Fibroblast of skin of scalp (primary cell): ENCODE measurements at regions not wholly inside any gene's neighbourhood (a gene's known extent, or its start where the extent isn't known, plus 50 kb on each side); places are given as distances from the start of the nearest gene placed in this dataset.

Source experiments
- DNase-seq: peaks from one replicate; pipeline ENCODE4 v3.0.0-alpha.2; 2013

GRCh38 chr15:39433376-39433775 is 147.5 kb upstream of the THBS1 start:
- no peak for DNase-seq

DNA sequence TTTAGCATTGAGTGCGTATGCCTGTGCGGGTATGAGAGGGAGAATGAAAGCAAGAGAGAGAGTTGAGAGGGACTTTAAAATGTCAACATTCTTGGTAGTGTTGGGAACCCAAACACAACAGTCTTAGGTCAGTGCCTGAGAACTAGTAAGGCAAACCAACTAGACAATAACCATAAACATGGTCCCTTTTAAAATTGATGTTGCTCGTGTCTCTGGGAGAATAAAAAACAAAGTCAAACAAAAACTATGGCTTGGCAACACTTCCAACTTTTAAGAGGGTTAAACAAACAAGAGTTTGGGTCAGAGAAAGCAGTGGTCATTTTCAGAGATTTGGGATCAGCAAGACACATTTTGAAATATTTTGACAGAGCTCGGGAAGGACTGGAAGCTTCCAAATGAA is 146.7 kb upstream of the THBS1 start:
- DNase-seq: no peak

DNA sequence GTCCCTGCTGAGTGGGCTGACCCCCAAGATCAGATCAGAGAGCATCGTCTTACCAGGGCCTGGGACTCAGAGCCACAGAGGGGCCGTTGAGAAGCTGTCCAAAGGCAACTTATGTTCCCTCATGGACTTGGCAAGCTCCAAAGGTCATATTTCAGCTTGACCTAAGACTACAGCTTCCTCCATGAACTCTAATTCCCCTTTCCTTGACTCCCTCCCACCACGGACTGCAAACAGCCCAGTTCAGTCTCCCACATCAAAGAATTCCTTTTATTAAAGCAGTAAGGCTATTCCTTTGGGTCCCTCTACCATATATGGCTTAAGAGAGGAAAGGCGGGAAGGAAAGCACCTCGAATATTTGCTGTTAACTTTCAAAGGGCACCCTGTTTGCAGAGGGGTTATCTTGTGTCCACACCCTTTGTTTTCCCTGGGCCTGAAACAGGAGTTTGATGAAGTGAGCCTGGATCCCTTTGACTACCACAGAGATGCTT is 146.1 kb upstream of the THBS1 start:
- DNase-seq: no peak

DNA sequence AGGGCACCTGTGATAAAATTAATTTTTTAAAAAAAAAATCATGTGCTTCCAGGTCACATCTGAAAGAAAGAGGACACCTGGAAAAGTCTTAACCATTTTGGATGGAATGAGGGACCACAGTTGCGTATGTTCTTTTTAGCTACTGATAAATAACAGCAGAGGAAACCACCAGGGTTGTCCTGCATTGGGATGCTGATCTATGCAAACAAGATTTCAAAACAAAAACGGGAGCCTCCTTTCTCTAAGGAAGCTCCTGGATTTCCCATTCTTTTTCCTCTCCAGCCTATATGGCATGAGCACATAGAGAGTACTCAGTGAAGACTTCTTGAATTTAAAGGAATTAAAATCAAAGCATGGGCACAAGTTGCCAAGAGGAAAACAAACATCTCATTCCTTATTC is 145.6 kb upstream of the THBS1 start:
- no peak for DNase-seq

GRCh38 chr15:39438260-39438659 is 142.6 kb upstream of the THBS1 start:
- DNase-seq: no peak

DNA sequence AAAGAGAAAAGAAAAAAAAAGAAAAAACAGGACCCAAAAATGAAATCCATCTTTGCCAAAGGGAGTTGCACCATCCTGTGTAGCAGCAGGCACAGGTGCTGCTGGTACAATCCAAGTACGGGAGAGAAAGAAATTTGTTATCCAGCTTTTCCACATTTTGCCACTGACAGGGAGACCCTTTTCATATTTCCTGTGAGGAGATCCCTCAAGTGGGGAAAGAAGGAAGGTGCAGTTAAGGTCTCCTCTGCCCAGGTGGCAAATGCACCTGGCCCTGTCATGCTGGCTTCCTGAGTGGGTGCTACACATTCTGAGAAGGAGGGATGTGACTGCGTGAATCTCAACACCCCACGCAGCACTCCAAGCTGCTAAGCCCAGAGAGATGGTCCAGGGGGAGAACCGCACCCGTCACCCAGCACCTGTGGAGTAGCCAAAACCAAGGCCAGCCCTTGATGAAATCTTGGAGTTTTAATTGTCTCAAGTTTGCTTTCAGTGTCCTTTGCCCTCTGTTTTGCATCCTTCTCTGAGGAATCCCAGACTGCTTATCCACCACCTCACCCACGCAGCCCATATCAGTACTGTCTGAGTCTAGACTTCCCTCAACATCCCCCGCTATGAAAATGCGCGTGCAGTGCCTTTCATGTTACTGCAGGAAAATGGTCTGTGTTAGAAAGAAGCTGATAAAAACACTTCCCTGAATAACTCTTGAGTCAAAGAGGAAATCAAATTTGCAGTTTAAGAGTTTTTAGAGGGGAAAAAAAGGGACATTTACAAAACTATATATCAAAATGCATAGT is 141.9 kb upstream of the THBS1 start:
- DNase-seq: no peak

- no peak for DNase-seq
Measured at GRCh38 chr15:39442898-39443297, 138.0 kb upstream of the THBS1 start.

- no peak for DNase-seq
Measured at GRCh38 chr15:39443659-39444219, 137.1 kb upstream of the THBS1 start.

GRCh38 chr15:39444735-39445470 is 136.0 kb upstream of the THBS1 start:
- peak; percentile 66 for DNase-seq

- no peak for DNase-seq
Measured at GRCh38 chr15:39445931-39446330, 134.9 kb upstream of the THBS1 start.

DNA sequence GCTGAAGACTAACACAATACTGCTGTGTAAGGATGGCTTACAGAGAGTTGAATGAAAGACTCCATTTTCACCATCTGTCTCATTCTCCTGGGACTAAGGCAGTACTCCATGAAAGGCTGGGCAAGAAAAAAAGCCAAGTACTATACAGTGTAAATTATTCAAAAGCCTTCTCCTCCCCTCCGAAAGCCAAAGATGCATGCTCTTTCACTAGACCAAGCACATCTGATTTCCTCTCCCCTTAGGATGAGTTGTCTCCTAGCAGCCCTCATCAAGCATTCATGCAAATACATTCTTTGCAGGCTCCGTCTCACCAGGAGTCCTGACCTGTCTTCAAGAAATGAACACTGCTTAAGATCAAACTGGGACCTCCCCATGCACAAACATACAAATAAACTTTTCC is 133.5 kb upstream of the THBS1 start:
- DNase-seq: no peak

DNA sequence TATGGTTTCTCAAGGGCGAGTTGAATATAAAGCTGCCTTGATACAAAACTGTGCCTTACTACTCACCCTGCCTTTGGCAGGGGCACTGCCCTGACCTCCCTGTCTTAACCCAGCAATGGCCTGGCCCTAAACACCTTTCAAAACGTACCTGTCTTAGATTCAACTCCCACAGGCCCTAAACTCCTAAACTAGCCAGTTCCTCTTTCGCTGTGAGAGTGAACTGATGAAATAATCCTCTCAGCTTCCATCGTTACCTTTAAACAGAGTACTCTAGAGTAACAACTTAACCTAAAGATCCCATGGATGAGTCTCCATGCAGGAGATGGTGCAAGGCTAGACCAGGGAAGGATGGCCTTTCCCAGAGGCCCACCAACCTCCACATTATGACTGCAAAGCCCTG is 133.0 kb upstream of the THBS1 start:
- no peak for DNase-seq

GRCh38 chr15:39448409-39448808 is 132.5 kb upstream of the THBS1 start:
- no peak for DNase-seq

- no peak for DNase-seq
Measured at GRCh38 chr15:39451121-39451688, 129.7 kb upstream of the THBS1 start.

DNA sequence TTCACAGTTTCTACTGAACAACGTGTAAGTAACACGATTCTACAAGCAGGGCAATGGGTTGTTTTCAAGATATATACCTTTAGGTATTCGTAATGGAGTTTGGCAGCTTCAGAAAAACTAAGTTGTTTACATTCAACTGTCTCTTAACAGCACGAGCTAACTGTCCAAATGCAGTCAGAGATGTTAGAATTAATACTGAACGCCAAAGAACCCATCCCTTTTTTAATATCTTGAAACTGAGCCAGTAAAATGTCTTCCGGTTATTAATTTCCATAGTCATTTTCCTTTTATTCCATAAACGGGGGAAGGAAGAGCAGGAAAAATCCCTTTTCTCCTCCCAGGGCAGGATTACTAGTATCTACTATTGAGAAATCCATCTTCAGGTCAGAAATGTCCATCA is 129.0 kb upstream of the THBS1 start:
- DNase-seq: no peak

- DNase-seq: no peak
Measured at GRCh38 chr15:39453620-39454019, 127.3 kb upstream of the THBS1 start.

GRCh38 chr15:39454189-39454986 is 126.5 kb upstream of the THBS1 start:
- DNase-seq: no peak

GRCh38 chr15:39455471-39455991 is 125.3 kb upstream of the THBS1 start:
- peak; percentile 89 for DNase-seq

DNA sequence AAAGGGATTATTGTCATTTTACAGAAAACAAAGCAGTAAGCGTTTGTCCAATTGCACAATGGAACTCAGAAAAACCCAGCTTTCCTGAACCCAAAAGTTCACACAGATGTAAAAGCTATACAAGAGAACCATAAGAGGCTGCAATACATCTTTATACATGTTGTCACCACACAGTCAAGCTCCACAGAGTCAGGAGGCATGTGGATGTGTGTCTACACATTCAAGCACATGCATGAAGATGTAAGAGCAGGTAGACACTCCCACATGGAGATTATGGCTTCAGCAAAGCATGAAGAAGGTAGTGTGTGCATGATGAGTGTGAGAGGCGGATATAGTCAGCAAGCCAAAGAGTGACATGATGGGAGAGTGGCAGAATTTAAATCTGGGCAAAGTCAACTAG is 124.7 kb upstream of the THBS1 start:
- no peak for DNase-seq

DNA sequence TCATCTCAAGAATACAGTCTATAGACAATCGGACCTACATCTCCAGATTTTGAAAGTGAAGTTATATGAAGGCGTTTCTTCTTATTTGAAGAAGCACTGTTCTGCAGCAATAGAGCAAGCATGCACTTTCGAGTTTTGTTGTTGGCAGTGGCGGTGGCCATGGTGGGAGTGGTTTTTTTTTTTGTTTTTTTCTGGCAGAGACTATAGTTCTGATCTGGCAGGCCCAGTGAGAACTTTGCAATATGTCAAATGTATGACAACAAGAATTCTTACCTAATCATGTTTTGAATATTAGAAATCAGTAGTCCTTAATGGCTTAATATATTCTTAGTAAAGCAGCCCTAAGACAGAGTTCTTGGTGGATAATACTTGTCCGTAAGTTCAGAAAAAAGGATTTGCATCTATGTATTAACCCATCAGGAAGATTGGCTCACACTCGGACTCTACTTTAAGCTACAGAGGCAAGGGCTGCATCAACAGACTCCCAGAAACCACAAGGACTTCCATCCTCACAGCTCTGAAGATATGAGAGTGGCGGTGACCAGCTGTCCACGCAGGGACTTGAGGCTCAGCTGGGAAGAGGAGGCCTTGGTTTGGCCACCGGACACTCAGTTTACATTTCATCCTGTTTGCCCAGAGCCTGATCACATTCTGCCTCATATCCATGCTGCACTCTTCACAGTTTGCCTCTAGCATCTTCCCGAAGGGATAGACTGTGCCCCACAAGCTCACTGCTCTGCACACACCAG is 124.1 kb upstream of the THBS1 start:
- no peak for DNase-seq

DNA sequence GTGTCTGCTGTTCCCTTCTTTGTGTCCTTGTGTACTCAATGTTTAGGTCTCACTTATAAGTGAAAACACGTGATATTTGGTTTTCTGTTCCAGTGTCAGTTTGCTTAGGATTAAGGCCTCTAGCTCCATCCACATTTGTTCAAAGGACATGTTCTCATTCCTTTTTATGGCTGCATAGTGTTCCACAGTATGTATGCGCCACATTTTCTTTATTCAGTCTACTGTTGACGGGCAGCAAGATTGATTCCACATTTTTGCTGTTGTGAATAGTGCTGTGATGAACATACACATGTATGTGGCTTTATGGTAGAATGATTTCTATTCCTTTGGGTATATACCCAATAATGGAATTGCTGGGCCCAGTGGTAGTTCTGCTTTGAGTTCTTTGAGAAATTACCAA is 122.7 kb upstream of the THBS1 start:
- DNase-seq: no peak

GRCh38 chr15:39459548-39459947 is 121.3 kb upstream of the THBS1 start:
- DNase-seq: no peak
